HG02610 (cell line): ENCODE measurements at regions not wholly inside any gene's neighbourhood (a gene's known extent, or its start where the extent isn't known, plus 50 kb on each side); places are given as distances from the start of the nearest gene placed in this dataset.

Experiments
- ATAC-seq: cut with Tn5 transposase; IDR thresholded peaks from one replicate; pipeline ENCODE4 v1.9.1; 2021; ENCODE audit warnings: mild to moderate bottlenecking, moderate library complexity; ENCODE audit not compliant: unreplicated experiment

- no peak for ATAC-seq
Observed at GRCh38 chr9:78491402-78491801, 194.5 kb downstream of the PSAT1 start.

- no peak for ATAC-seq
Observed at GRCh38 chr9:78493166-78493742, 196.3 kb downstream of the PSAT1 start.

DNA sequence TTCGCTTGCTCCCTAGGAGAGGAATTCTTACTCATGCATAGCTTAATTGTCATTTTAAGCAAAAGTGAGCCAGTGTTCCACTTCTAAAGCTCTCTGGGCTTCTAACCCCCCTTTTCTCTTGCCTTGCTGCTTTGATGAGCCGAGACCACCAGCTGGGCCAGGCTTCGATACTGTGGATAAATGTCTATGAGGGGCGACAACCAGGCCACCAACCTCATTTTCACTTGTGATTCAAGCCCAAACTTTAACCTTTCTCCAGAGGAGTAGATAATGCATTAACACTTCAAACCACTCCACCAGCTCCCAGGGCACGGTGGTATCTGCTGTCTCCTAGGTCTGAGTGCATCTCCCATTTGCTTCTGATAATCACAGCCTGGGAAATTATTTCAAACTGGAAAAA, 205.6 kb downstream of the PSAT1 start:
- ATAC-seq: no peak

GRCh38 chr9:78505546-78505945, 208.6 kb downstream of the PSAT1 start:
- no peak for ATAC-seq

DNA sequence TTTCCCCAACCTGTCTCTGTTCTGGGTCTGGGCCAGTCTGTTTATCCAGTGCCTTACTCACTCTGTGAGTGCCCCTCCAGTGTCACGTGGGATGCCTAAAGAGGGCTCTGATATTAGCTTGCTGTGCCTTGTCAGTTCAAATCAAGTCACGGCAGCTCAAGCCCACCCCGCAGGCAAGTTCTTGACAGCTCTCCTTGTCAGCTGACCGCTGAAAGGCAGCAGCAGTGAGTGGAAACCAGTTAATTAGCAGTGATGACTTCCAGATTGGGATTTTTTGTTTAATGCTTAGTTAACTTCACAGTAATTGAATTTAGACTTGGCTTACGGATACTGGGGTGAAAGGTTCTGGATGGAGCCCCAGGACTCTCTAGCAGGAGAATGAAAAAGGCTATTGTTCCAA, 210.1 kb downstream of the PSAT1 start:
- no peak for ATAC-seq

DNA sequence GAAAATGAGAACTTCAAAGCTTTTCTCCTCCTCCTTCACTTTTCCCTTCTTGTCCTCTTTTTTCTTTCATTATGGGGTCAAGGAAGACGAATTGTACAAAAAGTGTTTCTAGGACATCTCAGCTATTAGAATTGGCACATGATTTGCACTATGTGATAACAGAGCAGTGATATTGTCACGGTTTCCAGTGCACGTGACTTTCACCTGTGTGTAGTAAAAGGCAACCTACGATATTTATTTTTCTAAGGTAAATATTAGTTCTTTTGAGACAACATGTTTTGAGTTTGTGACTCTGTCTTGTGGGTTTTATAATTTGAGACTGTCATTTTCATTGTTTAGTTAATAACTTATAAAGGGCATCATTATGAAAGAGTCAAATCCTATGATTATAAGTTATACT, 213.1 kb downstream of the PSAT1 start:
- ATAC-seq: no peak

DNA sequence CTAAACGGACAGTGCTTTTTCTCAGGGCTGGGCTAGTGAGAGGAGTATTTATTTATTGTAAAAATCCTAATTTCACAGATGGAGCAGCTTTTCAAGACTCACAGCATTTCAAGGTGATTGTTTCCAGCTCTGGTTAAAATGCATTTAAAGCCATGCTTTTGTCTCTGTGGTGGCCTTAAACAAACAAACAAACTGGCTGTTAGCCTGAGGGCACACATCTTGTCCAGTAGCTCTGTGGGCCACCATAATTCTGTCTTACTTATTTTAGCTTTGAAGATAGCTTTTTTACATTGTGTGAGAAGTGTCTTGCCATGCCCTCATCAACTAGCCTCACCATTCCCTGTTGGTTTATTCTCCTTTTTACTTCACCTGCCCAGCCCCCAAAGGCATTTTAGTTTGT, 218.2 kb downstream of the PSAT1 start:
- no peak for ATAC-seq

- no peak for ATAC-seq
Observed at GRCh38 chr9:78519786-78520185, 222.9 kb downstream of the PSAT1 start.

GRCh38 chr9:78521680-78522079, 224.8 kb downstream of the PSAT1 start:
- no peak for ATAC-seq

- ATAC-seq: no peak
Observed at GRCh38 chr9:78525986-78526560, 229.1 kb downstream of the PSAT1 start.

DNA sequence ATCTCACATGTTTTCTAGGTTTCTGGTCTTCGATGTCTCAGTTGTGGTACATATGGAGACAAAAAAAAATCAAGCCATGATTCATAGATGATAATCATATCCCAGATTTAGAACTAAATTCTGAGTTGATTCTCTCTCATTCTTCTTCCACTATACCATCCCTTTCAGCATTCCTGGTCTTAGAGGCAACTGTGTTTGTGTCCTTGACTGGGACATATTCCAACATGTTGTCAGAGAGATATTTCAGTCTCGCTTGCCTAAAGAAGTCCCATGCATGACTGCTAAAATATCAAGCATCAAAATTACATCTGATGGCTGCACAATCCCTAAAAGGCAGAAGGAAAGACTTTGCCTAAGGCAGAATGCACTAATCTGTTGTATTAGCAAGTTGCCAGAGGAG, 236.6 kb downstream of the PSAT1 start:
- no peak for ATAC-seq

GRCh38 chr9:78539188-78539587, 242.3 kb downstream of the PSAT1 start:
- no peak for ATAC-seq

DNA sequence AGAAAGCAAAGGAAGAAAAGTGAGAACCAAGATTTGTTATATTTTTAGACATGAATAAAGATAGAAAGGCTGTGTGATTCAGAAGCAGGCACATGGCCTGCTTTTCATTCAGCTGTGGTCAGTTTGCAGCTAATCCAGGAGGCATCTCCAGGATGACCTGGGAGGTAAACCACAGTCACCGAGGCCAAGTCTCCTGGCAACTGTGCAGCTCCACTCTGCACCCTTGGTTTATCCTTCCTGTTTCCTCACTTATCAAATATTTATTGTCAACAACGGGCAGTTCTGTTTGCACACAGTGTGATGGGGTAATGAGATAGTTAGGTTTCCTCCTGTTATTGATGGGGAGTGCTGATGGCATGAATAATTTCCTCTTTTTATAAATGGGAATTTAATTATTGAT, 243.0 kb downstream of the PSAT1 start:
- ATAC-seq: no peak

GRCh38 chr9:78541868-78542443, 245.0 kb downstream of the PSAT1 start:
- no peak for ATAC-seq

GRCh38 chr9:78542491-78543181, 245.7 kb downstream of the PSAT1 start:
- ATAC-seq: no peak

DNA sequence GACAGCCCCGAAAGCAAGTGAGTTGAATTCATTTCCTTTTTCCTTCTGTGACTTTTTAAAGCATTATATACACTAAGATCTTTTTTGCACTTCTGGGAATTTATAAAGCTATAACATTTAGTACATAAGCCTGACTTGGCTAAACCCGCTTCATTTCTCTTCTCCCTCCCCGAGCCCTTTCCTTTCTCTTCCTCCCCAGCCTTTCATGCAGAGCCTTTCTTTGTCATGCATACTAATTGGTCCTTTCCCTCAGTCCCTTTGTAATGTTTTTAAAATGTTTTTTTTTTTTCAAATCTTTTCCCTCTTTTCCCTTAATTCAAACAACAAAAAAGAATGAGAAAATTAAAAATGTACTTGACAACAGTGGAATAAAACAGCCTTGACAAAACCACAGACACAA, 246.4 kb downstream of the PSAT1 start:
- no peak for ATAC-seq

- ATAC-seq: no peak
Observed at GRCh38 chr9:78544230-78544629, 247.3 kb downstream of the PSAT1 start.

DNA sequence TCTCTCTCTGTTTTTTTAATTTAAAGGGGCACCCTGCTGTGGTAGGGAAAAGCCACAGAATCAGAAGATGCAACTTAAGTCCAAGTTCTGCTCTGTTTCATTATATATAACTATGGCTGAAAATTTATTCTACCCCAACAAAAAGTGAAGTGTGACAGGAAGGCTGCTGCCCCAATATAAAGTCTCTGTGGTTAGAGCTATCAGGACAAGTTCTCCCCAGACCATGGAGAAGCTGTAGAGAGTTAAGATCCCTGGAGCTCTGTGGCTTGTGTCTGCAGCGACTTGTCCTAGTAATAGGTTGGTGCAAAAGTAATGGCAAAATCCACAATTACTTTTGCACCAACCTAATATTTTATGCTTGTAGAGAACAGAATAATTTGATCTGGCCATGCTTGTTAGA, 250.9 kb downstream of the PSAT1 start:
- no peak for ATAC-seq

DNA sequence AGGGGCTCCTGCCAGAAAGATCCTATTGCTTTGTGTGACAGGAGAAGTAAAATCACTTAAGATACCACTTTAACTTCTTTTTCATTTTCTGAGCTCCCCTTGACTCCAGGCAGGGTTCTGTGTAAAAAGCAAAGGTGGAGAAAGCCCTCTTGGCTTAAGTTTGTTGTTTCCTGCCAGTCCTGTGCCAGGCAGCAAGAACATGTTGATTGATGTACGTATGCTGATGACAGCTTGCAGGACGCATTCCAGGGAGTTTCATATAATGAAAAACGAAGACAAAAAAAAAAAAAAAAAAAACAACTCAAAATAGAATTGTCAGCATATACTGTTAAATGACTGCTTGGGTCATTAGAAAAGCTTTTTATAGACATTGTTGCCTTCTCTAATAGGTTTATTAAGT, 251.7 kb downstream of the PSAT1 start:
- ATAC-seq: no peak

DNA sequence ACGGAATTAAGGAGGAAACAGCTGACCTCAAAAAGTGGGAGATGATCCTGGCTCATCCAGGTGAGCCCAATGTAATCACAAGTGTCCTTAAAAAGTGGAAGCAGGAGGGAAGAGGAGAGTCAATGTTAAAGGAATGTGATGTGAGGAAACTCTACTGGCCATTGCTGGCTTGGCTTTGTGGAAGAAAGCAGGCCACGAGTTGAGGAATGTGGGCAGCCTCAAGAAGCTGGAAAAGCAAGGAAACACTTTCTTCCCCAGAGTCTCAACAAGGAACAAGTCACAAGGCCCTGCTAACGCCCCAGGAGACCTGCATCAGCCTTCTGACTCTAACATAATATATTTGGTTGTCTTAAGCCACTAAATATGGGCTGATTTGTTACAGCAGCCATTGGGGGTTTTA, 252.8 kb downstream of the PSAT1 start:
- ATAC-seq: no peak

DNA sequence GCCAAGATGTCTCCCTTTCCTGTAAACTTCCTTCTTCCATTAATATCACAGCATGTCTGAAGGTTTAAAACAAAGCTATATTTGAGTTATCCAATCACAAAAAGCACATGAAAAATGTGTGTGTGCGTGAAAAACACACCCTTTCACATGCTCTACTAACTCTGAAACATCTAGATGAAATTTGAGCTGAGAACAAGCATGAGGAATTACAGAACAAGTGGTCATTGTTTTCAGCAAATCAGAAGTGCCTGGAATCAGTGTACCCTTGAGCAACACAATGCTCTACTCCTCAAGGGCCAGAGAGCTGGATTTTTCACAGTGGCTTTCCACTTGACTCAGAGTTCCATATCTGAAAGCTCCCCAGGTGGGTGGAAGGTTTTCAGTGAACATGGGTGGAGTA, 255.9 kb downstream of the PSAT1 start:
- ATAC-seq: no peak

- no peak for ATAC-seq
Observed at GRCh38 chr9:78557540-78557939, 260.6 kb downstream of the PSAT1 start.
